ENCODE measurements at regions not wholly inside any gene's neighbourhood (a gene's known extent, or its start where the extent isn't known, plus 50 kb on each side); places are given as distances from the start of the nearest gene placed in this dataset.

- H3K27me3 ChIP-seq (ENCODE audit: control insufficient read depth in 2 of 2, insufficient read depth in 2 of 2, low read length in 2 of 2), result no peaks in the 10 kb centered on the region
- CTCF ChIA-PET, result no interaction called here
- POLR2A ChIA-PET, result no interaction called here
- TF ChIP-seq, protein P1, sequence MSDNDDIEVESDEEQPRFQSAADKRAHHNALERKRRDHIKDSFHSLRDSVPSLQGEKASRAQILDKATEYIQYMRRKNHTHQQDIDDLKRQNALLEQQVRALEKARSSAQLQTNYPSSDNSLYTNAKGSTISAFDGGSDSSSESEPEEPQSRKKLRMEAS (IDR thresholded peaks at IDR 0.05; ENCODE audit: insufficient read depth, insufficient read length), result no peak
- TF ChIP-seq POLR2A (IDR thresholded peaks at IDR 0.05; ENCODE audit: low read depth, low read length) (no peak), FOS (IDR thresholded peaks at IDR 0.05; ENCODE audit: borderline replicate concordance, insufficient read depth, low read length) (no peak), MYC (IDR thresholded peaks at IDR 0.05; ENCODE audit: low read depth, low read length) (no peak), POLR2AphosphoS5 (IDR thresholded peaks at IDR 0.05; ENCODE audit: insufficient read depth, low read depth, low read length) (no peak), EZH2 (IDR thresholded peaks at IDR 0.05; ENCODE audit: borderline replicate concordance, low read depth, low read length, severe bottlenecking) (no peak), JUN (IDR thresholded peaks at IDR 0.05; ENCODE audit: borderline replicate concordance, insufficient read depth, insufficient read length, low read depth) (no peak), GATA2 (IDR thresholded peaks at IDR 0.05; ENCODE audit: insufficient read depth, insufficient read length, low read depth, low read length) (no peak)
- TF ChIP-seq, protein P2, sequence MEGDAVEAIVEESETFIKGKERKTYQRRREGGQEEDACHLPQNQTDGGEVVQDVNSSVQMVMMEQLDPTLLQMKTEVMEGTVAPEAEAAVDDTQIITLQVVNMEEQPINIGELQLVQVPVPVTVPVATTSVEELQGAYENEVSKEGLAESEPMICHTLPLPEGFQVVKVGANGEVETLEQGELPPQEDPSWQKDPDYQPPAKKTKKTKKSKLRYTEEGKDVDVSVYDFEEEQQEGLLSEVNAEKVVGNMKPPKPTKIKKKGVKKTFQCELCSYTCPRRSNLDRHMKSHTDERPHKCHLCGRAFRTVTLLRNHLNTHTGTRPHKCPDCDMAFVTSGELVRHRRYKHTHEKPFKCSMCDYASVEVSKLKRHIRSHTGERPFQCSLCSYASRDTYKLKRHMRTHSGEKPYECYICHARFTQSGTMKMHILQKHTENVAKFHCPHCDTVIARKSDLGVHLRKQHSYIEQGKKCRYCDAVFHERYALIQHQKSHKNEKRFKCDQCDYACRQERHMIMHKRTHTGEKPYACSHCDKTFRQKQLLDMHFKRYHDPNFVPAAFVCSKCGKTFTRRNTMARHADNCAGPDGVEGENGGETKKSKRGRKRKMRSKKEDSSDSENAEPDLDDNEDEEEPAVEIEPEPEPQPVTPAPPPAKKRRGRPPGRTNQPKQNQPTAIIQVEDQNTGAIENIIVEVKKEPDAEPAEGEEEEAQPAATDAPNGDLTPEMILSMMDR (IDR thresholded peaks at IDR 0.05; ENCODE audit: extremely low read depth in 1 of 2, insufficient read depth in 1 of 2, low read depth in 1 of 2, low read length in 2 of 2), result no peak
- no TSS peak for BruUV-seq (replicated peaks)
- H3K27ac ChIP-seq (ENCODE audit: insufficient read depth, low read depth, low read length), result no peak overlapping the region
- no peaks in the 10 kb centered on the region for H3K36me3 ChIP-seq (ENCODE audit: control insufficient read depth in 2 of 2, extremely low read depth in 1 of 2, insufficient read depth in 2 of 2, low read length in 2 of 2)
- FAIRE-seq, result no peak
- no peak overlapping the region for H3K4me3 ChIP-seq (replicated peaks in 1 of 3; ENCODE audit: insufficient read depth in 1 of 3, low read depth in 1 of 3, low read length in 3 of 3)
- no peaks in the 10 kb centered on the region for H3K4me1 ChIP-seq (ENCODE audit: control insufficient read depth, extremely low read depth, insufficient read depth, low read length)
- H3K4me2 ChIP-seq (ENCODE audit: insufficient read depth, low read length), result no peak overlapping the region
- no peaks in the 10 kb centered on the region for H4K20me1 ChIP-seq (replicated peaks; ENCODE audit: control insufficient read depth, extremely low read depth, insufficient read depth, low read length)
- no peak overlapping the region for H2AFZ ChIP-seq (ENCODE audit: low read depth, low read length)
- intact Hi-C loops (cut with micrococcal nuclease) (no loop called here), dilution Hi-C loops (cut with MboI; ENCODE audit: extremely low pct_ligation_motif_present, low sequenced_read_pairs) (no loop called here)
- no peaks in the 10 kb centered on the region for H3K79me2 ChIP-seq (ENCODE audit: control insufficient read depth, insufficient read depth, low read length)
- no peak for DNase-seq (ENCODE audit: low read depth, low spot score)
- H3K9ac ChIP-seq (replicated peaks; ENCODE audit: extremely low read depth, insufficient read depth, low read length), result no peak overlapping the region
- no peaks in the 10 kb centered on the region for H3K9me1 ChIP-seq (replicated peaks; ENCODE audit: control insufficient read depth, extremely low read depth, insufficient read depth, low read length)
- H3K9me3 ChIP-seq (replicated peaks; ENCODE audit: control insufficient read depth, insufficient read depth, low read length), result no peaks in the 10 kb centered on the region
Observed at GRCh38 chr6:20013066-20013861, 176.1 kb downstream of the ID4 start.
